ENCODE measurements at regions not wholly inside any gene's neighbourhood (a gene's known extent, or its start where the extent isn't known, plus 50 kb on each side); places are given as distances from the start of the nearest gene placed in this dataset.
"Not testable (repeated sequence)": the region's sequence is repeated elsewhere in the genome, so short reads cannot be mapped to it uniquely, and the experiment has no call there.

GRCh38 chr7:8885480-8886000 is 452.1 kb downstream of the NXPH1 start:
- H3K9me3 Mint-ChIP-seq: peaks cover 11% of the 10 kb centered on the region
- H3K36me3 Mint-ChIP-seq (ENCODE audit: low read depth): no peaks in the 10 kb centered on the region
- no peaks in the 10 kb centered on the region for H3K4me1 ChIP-seq (ENCODE audit: control insufficient read depth, insufficient read depth, low read length)
- peaks cover 10% of the 10 kb centered on the region for H3K9me3 ChIP-seq (ENCODE audit: control insufficient read depth, low read length)
- no peak for TF ChIP-seq CTCF (conservative IDR thresholded peaks at IDR 0.05)
- H3K4me3 Mint-ChIP-seq: no peak overlapping the region
- peaks cover 9% of the 10 kb centered on the region for H3K4me1 Mint-ChIP-seq
- no peak for DNase-seq
- no peak overlapping the region for H3K27ac ChIP-seq (ENCODE audit: low read depth, low read length)
- no peaks in the 10 kb centered on the region for H3K27me3 Mint-ChIP-seq (ENCODE audit: insufficient read depth)
- no peaks in the 10 kb centered on the region for H3K27me3 ChIP-seq (ENCODE audit: control insufficient read depth, insufficient read depth, low read length, poor library complexity, severe bottlenecking)
- H3K9ac ChIP-seq (ENCODE audit: extremely low read depth, low read length, poor library complexity, severe bottlenecking): no peak overlapping the region
- H3K27ac Mint-ChIP-seq: no peak overlapping the region
- no peak overlapping the region for H3K4me3 ChIP-seq (ENCODE audit: low read length)
- no peaks in the 10 kb centered on the region for H3K36me3 ChIP-seq (ENCODE audit: control insufficient read depth, insufficient read depth, low read length)

- not testable (repeated sequence) for H3K4me3 ChIP-seq (ENCODE audit: low read length); H3K36me3 Mint-ChIP-seq (ENCODE audit: low read depth); H3K4me3 Mint-ChIP-seq; H3K9ac ChIP-seq (ENCODE audit: extremely low read depth, low read length, poor library complexity, severe bottlenecking); H3K9me3 ChIP-seq (ENCODE audit: control insufficient read depth, low read length); H3K36me3 ChIP-seq (ENCODE audit: control insufficient read depth, insufficient read depth, low read length); DNase-seq; H3K27me3 Mint-ChIP-seq (ENCODE audit: insufficient read depth); H3K27ac ChIP-seq (ENCODE audit: low read depth, low read length); H3K27ac Mint-ChIP-seq; H3K27me3 ChIP-seq (ENCODE audit: control insufficient read depth, insufficient read depth, low read length, poor library complexity, severe bottlenecking); H3K4me1 Mint-ChIP-seq; H3K4me1 ChIP-seq (ENCODE audit: control insufficient read depth, insufficient read depth, low read length)
- WGBS, 2 experiments (ENCODE audit: insufficient coverage in 1 of 2, insufficient read length in 1 of 2): 94% methylated on average over 22 of the region's 30 CpGs; no CpG with 5 or more reads in 1 of the 2 experiments
- H3K9me3 Mint-ChIP-seq: peaks cover 21% of the 10 kb centered on the region
These were observed 456.9 kb downstream of the NXPH1 start for GRCh38 chr7:8890346-8890745.

GRCh38 chr7:8893775-8894174 is 460.4 kb downstream of the NXPH1 start:
- Histone ChIP-seq H3K9ac (ENCODE audit: extremely low read depth, low read length, poor library complexity, severe bottlenecking) (no peak overlapping the region), H3K27ac (ENCODE audit: low read depth, low read length) (no peak overlapping the region), H3K9me3 (ENCODE audit: control insufficient read depth, low read length) (peaks cover 10% of the 10 kb centered on the region), H3K36me3 (ENCODE audit: control insufficient read depth, insufficient read depth, low read length) (no peaks in the 10 kb centered on the region), H3K4me1 (ENCODE audit: control insufficient read depth, insufficient read depth, low read length) (no peaks in the 10 kb centered on the region), H3K4me3 (ENCODE audit: low read length) (no peak overlapping the region), H3K27me3 (ENCODE audit: control insufficient read depth, insufficient read depth, low read length, poor library complexity, severe bottlenecking) (no peaks in the 10 kb centered on the region)
- no peak for DNase-seq
- 60 to 88% methylated on average over 1 to 2 of the region's 2 CpGs for WGBS, 2 experiments (ENCODE audit: insufficient coverage in 1 of 2, insufficient read length in 1 of 2)
- Mint-ChIP-seq H3K27me3 (ENCODE audit: insufficient read depth) (no peaks in the 10 kb centered on the region), H3K4me3 (no peak overlapping the region), H3K4me1 (no peaks in the 10 kb centered on the region), H3K36me3 (ENCODE audit: low read depth) (no peaks in the 10 kb centered on the region), H3K9me3 (peaks cover 20% of the 10 kb centered on the region), H3K27ac (no peak overlapping the region)
- no peak for TF ChIP-seq CTCF (conservative IDR thresholded peaks at IDR 0.05)

- Histone ChIP-seq H3K36me3 (ENCODE audit: control insufficient read depth, insufficient read depth, low read length) (no peaks in the 10 kb centered on the region), H3K27ac (ENCODE audit: low read depth, low read length) (no peak overlapping the region), H3K4me1 (ENCODE audit: control insufficient read depth, insufficient read depth, low read length) (peaks cover 8% of the 10 kb centered on the region), H3K27me3 (ENCODE audit: control insufficient read depth, insufficient read depth, low read length, poor library complexity, severe bottlenecking) (no peaks in the 10 kb centered on the region), H3K9me3 (ENCODE audit: control insufficient read depth, low read length) (no peaks in the 10 kb centered on the region), H3K4me3 (ENCODE audit: low read length) (no peak overlapping the region), H3K9ac (ENCODE audit: extremely low read depth, low read length, poor library complexity, severe bottlenecking) (no peak overlapping the region)
- H3K4me1 Mint-ChIP-seq: peaks cover 4% of the 10 kb centered on the region
- H3K36me3 Mint-ChIP-seq (ENCODE audit: low read depth): no peaks in the 10 kb centered on the region
- TF ChIP-seq CTCF (conservative IDR thresholded peaks at IDR 0.05): no peak
- WGBS, 2 experiments (ENCODE audit: insufficient coverage in 1 of 2, insufficient read length in 1 of 2): 90 to 93% methylated on average over 5 to 6 of the region's 6 CpGs
- no peak overlapping the region for H3K27ac Mint-ChIP-seq
- no peak overlapping the region for H3K4me3 Mint-ChIP-seq
- no peak for DNase-seq
- no peaks in the 10 kb centered on the region for H3K9me3 Mint-ChIP-seq
- H3K27me3 Mint-ChIP-seq (ENCODE audit: insufficient read depth): no peaks in the 10 kb centered on the region
These were observed 473.1 kb downstream of the NXPH1 start for GRCh38 chr7:8906396-8907075.
